Choroid plexus epithelial cell (primary cell): ENCODE measurements at regions not wholly inside any gene's neighbourhood (a gene's known extent, or its start where the extent isn't known, plus 50 kb on each side); places are given as distances from the start of the nearest gene placed in this dataset.
"Not testable (repeated sequence)": the region's sequence is repeated elsewhere in the genome, so short reads cannot be mapped to it uniquely, and the experiment has no call there.

Experiments used
- DNase-seq: peaks from one replicate; pipeline ENCODE4 v3.0.0-alpha.2; 2010; ENCODE audit warnings: low read depth
- H3K4me3 ChIP-seq: 2 replicates; pipeline ENCODE4 v1.5.1; 2011; ENCODE audit warnings: low read depth, mild to moderate bottlenecking, control low read depth, low read length, moderate library complexity
- CTCF ChIP-seq: conservative IDR thresholded peaks from 2 replicates; pipeline ENCODE4 v1.5.1; 2011; ENCODE audit warnings: low read depth, mild to moderate bottlenecking, control low read depth, inconsistent platforms, low read length, moderate library complexity

GRCh38 chr3:81846988-81847387 lies 85.5 kb upstream of the GBE1 start:
- DNase-seq, result no peak
- TF ChIP-seq CTCF, result no peak
- no peak overlapping the region for H3K4me3 ChIP-seq

- no peak for DNase-seq
- TF ChIP-seq CTCF, result no peak
- H3K4me3 ChIP-seq, result no peak overlapping the region
Measured at GRCh38 chr3:81841540-81841939, 80.1 kb upstream of the GBE1 start.

- H3K4me3 ChIP-seq, result no peak overlapping the region
- TF ChIP-seq CTCF, result no peak
- no peak for DNase-seq
Measured at GRCh38 chr3:81839504-81840094, 78.2 kb upstream of the GBE1 start.

GRCh38 chr3:81838457-81838856 lies 77.0 kb upstream of the GBE1 start:
- DNase-seq, result no peak
- no peak overlapping the region for H3K4me3 ChIP-seq
- TF ChIP-seq CTCF, result no peak

GRCh38 chr3:81837071-81837593 lies 75.7 kb upstream of the GBE1 start:
- H3K4me3 ChIP-seq, result no peak overlapping the region
- no peak for DNase-seq
- no peak for TF ChIP-seq CTCF

- DNase-seq, result no peak
- no peak overlapping the region for H3K4me3 ChIP-seq
- TF ChIP-seq CTCF, result no peak
Measured at GRCh38 chr3:81829937-81830336, 68.5 kb upstream of the GBE1 start.

- DNase-seq, H3K4me3 ChIP-seq: not testable (repeated sequence)
Measured at GRCh38 chr3:81829272-81829671, 67.8 kb upstream of the GBE1 start.
